ENCODE measurements at regions not wholly inside any gene's neighbourhood (a gene's known extent, or its start where the extent isn't known, plus 50 kb on each side); places are given as distances from the start of the nearest gene placed in this dataset.

- no peak for TF ChIP-seq EZH2 (IDR thresholded peaks at IDR 0.05; ENCODE audit: borderline replicate concordance)
- TF ChIP-seq, protein P1, sequence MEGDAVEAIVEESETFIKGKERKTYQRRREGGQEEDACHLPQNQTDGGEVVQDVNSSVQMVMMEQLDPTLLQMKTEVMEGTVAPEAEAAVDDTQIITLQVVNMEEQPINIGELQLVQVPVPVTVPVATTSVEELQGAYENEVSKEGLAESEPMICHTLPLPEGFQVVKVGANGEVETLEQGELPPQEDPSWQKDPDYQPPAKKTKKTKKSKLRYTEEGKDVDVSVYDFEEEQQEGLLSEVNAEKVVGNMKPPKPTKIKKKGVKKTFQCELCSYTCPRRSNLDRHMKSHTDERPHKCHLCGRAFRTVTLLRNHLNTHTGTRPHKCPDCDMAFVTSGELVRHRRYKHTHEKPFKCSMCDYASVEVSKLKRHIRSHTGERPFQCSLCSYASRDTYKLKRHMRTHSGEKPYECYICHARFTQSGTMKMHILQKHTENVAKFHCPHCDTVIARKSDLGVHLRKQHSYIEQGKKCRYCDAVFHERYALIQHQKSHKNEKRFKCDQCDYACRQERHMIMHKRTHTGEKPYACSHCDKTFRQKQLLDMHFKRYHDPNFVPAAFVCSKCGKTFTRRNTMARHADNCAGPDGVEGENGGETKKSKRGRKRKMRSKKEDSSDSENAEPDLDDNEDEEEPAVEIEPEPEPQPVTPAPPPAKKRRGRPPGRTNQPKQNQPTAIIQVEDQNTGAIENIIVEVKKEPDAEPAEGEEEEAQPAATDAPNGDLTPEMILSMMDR (IDR thresholded peaks at IDR 0.05; ENCODE audit: poor library complexity) = no peak
- TF ChIP-seq EZH2phosphoT487 (IDR thresholded peaks at IDR 0.05; ENCODE audit: low read depth, severe bottlenecking, unreplicated experiment) = no peak
Measured at GRCh38 chr15:29913528-29914135, 91.4 kb upstream of the TJP1 start.

Data from hepatocyte (in vitro differentiated cells).